DND-41 (cell line): ENCODE measurements at regions not wholly inside any gene's neighbourhood (a gene's known extent, or its start where the extent isn't known, plus 50 kb on each side); places are given as distances from the start of the nearest gene placed in this dataset.
"Not testable (repeated sequence)": the region's sequence is repeated elsewhere in the genome, so short reads cannot be mapped to it uniquely, and the experiment has no call there.

Source experiments
- ATAC-seq: fragments of 200-7000 bp; cut with Tn5 transposase; 3 replicates; pipeline ENCODE4 v1.9.1; 2021; ENCODE audit warnings: low read depth; ENCODE audit not compliant: insufficient read depth
- DNase-seq: peaks from one replicate; pipeline ENCODE4 v3.0.0-alpha.2; 2020
- H2AFZ ChIP-seq: 2 replicates; pipeline ENCODE4 v1.6.0; 2012; ENCODE audit warnings: low read depth, low read length
- H3K27ac ChIP-seq: 2 replicates; pipeline ENCODE4 v1.5.1; 2012; ENCODE audit warnings: low read length, inconsistent platforms
- H3K27me3 ChIP-seq: fragments of 200-600 bp; sonication (generic); 2 replicates; pipeline ENCODE4 v1.6.0; 2012; ENCODE audit warnings: low read length, mild to moderate bottlenecking, inconsistent platforms; ENCODE audit not compliant: insufficient read depth, poor library complexity
- H3K36me3 ChIP-seq: 2 replicates; pipeline ENCODE4 v1.5.1; 2012; ENCODE audit warnings: low read length, inconsistent platforms; ENCODE audit not compliant: insufficient read depth
- H3K4me1 ChIP-seq: 2 replicates; pipeline ENCODE4 v1.5.1; 2012; ENCODE audit warnings: mild to moderate bottlenecking, low read length; ENCODE audit not compliant: insufficient read depth
- H3K4me2 ChIP-seq: 2 replicates; pipeline ENCODE4 v1.6.0; 2012; ENCODE audit warnings: mild to moderate bottlenecking, moderate library complexity, low read length, inconsistent platforms; ENCODE audit not compliant: insufficient read depth
- H3K4me3 ChIP-seq, 2 experiments: fragments of 200-600 bp in 1 of 2; shearing (Covaris generic) in 1 of 2; 2 replicates each; pipeline ENCODE4 v1.5.1; 2012 to 2016; ENCODE audit warnings: inconsistent platforms in 2 of 2, low read length in 2 of 2, mild to moderate bottlenecking in 2 of 2, low read depth in 1 of 2, moderate library complexity in 1 of 2
- H3K79me2 ChIP-seq: 2 replicates; pipeline ENCODE4 v1.6.0; 2012; ENCODE audit warnings: low read length, inconsistent platforms; ENCODE audit not compliant: insufficient read depth
- H3K9ac ChIP-seq: 2 replicates; pipeline ENCODE4 v1.6.0; 2012; ENCODE audit warnings: low read depth, mild to moderate bottlenecking, inconsistent platforms, low read length, moderate library complexity
- H3K9me3 ChIP-seq: 2 replicates; pipeline ENCODE4 v1.5.1; 2012; ENCODE audit warnings: low read length, moderate library complexity, mild to moderate bottlenecking, inconsistent platforms; ENCODE audit not compliant: insufficient read depth, severe bottlenecking
- H4K20me1 ChIP-seq: 2 replicates; pipeline ENCODE4 v1.6.0; 2012; ENCODE audit warnings: low read length; ENCODE audit not compliant: insufficient read depth
- EZH2 ChIP-seq: IDR thresholded peaks from 3 replicates; pipeline ENCODE4 v1.6.1; 2012; ENCODE audit warnings: borderline replicate concordance, low read depth, mild to moderate bottlenecking, moderate library complexity, low read length, inconsistent platforms; ENCODE audit not compliant: severe bottlenecking
- TF ChIP-seq, protein P1 (sequence below): IDR thresholded peaks from 2 replicates; pipeline ENCODE4 v1.5.1; 2012; ENCODE audit warnings: borderline replicate concordance, low read length, moderate library complexity, mild to moderate bottlenecking; ENCODE audit not compliant: poor library complexity, severe bottlenecking; ENCODE audit errors: extremely low read depth

DNA sequence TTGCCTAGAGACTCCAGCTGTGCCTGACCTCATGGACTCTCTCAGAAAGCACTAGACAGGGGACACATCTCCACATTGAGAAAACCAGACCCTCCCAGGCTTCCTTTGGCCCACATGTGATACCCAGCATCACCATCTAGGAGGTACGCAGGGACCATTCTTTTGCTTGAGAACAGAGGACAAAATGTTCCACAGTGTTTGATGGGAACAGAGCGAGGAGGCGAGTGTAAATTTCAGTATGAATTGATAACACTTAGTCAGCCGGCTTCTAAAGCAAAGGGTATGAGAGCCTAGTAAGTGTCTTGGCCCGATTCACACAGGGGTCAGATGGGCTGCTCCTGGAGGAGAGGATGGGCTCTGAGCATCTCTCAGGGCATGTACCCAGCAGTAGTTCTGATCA, 1052.4 kb downstream of the BCL11B start:
- TF ChIP-seq, protein P1, sequence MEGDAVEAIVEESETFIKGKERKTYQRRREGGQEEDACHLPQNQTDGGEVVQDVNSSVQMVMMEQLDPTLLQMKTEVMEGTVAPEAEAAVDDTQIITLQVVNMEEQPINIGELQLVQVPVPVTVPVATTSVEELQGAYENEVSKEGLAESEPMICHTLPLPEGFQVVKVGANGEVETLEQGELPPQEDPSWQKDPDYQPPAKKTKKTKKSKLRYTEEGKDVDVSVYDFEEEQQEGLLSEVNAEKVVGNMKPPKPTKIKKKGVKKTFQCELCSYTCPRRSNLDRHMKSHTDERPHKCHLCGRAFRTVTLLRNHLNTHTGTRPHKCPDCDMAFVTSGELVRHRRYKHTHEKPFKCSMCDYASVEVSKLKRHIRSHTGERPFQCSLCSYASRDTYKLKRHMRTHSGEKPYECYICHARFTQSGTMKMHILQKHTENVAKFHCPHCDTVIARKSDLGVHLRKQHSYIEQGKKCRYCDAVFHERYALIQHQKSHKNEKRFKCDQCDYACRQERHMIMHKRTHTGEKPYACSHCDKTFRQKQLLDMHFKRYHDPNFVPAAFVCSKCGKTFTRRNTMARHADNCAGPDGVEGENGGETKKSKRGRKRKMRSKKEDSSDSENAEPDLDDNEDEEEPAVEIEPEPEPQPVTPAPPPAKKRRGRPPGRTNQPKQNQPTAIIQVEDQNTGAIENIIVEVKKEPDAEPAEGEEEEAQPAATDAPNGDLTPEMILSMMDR = no peak
- no peak for TF ChIP-seq EZH2
- no peak for DNase-seq

DNA sequence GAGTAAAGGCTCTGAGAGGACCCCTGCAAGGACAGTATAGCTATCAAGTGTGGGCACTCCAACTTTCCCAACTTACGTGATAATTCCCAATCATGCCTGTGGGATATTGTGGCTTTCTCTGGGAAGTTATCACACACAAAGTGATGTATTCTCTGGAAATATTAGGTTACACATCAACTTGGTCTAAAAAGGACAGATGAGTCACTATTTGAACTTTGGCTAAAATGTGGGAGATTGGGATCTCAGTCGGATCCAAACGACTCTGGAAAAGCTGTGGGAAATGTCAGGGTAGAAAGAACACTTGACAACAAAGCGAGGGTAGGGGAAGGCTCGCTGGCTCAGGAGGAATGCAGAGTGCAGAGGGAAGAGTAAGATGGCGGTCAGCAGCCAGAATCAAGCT, 1048.9 kb downstream of the BCL11B start:
- Histone ChIP-seq H3K9ac (peak overlapping the region; percentile 3; the same call in 1 of the 2 replicates), H3K4me2 (0 out of 2 replicates have a peak overlapping the region, but pooled peaks have one; percentile 4), H3K4me1 (peaks cover 56% of the 10 kb centered on the region), H2AFZ (peak overlapping the region; percentile 3; the same call in 1 of the 2 replicates), H3K27ac (peak overlapping the region; percentile 77), H3K4me3 (no peak overlapping the region), H3K27me3 (no peaks in the 10 kb centered on the region), H3K9me3 (no peaks in the 10 kb centered on the region), H3K36me3 (no peaks in the 10 kb centered on the region), H3K79me2 (no peaks in the 10 kb centered on the region), H4K20me1 (no peaks in the 10 kb centered on the region)
- ATAC-seq = no peak
- TF ChIP-seq EZH2 = no peak
- TF ChIP-seq, protein P1 = no peak
- no peak for DNase-seq

More for the DNA sequence above, 1052.4 kb downstream of the BCL11B start:
- Histone ChIP-seq H3K4me2 (no peak overlapping the region), H2AFZ (no peak overlapping the region), H3K9ac (no peak overlapping the region), H3K9me3 (no peaks in the 10 kb centered on the region), H3K36me3 (no peaks in the 10 kb centered on the region), H3K4me3 (no peak overlapping the region), H3K27me3 (no peaks in the 10 kb centered on the region), H3K79me2 (no peaks in the 10 kb centered on the region), H4K20me1 (no peaks in the 10 kb centered on the region), H3K27ac (peak overlapping the region; percentile 37; the same call in 1 of the 2 replicates), H3K4me1 (peaks cover 48% of the 10 kb centered on the region)
- ATAC-seq = no peak

DNA sequence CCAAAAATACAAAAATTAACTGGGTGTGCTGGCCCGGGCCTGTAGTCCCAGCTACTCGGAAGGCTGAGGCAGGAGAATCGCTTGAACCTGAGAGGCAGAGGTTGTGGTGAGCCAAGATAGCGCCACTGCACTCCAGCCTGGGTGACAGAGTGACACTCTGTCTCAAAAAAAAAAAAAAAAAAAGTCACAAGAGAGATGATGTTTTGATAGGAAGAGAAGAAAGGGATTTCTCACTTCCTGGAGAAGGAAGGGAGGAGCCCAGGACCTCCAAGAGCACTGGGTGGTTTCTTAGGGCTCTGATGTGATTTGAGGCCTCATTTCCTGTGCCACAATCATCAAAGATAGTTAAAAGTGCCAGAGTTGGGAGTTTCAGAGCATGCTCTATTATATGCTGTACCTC, 1048.3 kb downstream of the BCL11B start:
- not testable (repeated sequence) for H2AFZ ChIP-seq, H3K36me3 ChIP-seq, H3K4me3 ChIP-seq, H3K9me3 ChIP-seq, H3K79me2 ChIP-seq, H4K20me1 ChIP-seq, H3K27me3 ChIP-seq
- H3K4me1 ChIP-seq = peaks cover 58% of the 10 kb centered on the region
- peak overlapping the region; percentile 4; the same call in 1 of the 2 replicates for H3K4me2 ChIP-seq
- DNase-seq (peak; percentile 86), ATAC-seq (peak; percentile 96)
- H3K27ac ChIP-seq = peak overlapping the region; percentile 77
- H3K9ac ChIP-seq = peak overlapping the region; percentile 3; the same call in 1 of the 2 replicates

DNA sequence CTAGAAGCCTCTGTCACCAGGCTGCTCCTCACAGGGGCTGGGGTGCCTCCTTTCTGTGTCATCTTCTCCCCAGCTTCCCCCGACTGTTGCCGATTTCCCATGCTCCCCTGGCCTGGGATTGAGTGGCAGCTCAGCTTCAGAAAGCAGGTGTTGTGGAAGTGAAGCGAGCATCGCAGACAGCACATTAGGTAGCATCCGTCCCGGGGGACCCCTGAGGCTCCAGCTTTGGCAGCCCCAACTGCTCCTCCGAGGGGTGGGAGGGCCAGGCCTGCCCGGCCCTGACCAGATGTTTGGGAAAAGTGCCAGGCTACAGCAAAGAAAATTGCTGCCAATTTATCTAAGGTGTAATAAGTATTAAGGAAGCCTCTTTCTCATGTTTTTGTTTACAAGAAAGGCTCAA, 1045.6 kb downstream of the BCL11B start:
- H3K27me3 ChIP-seq = no peaks in the 10 kb centered on the region
- ATAC-seq = no peak
- no peak overlapping the region for H3K9ac ChIP-seq
- no peaks in the 10 kb centered on the region for H3K9me3 ChIP-seq
- H3K36me3 ChIP-seq = no peaks in the 10 kb centered on the region
- no peaks in the 10 kb centered on the region for H4K20me1 ChIP-seq
- peak; percentile 29 for DNase-seq
- no peaks in the 10 kb centered on the region for H3K79me2 ChIP-seq
- peaks cover 72% of the 10 kb centered on the region for H3K4me1 ChIP-seq
- H3K4me2 ChIP-seq = no peak overlapping the region
- no peak for TF ChIP-seq EZH2
- TF ChIP-seq, protein P1 = no peak
- H2AFZ ChIP-seq = peak overlapping the region; percentile 18
- H3K4me3 ChIP-seq = no peak overlapping the region
- peak overlapping the region; percentile 48 for H3K27ac ChIP-seq
